Prostate gland (tissue), 2 donors: ENCODE measurements at regions not wholly inside any gene's neighbourhood (a gene's known extent, or its start where the extent isn't known, plus 50 kb on each side); places are given as distances from the start of the nearest gene placed in this dataset.

Experiments
- DNase-seq: peaks from one replicate; pipeline ENCODE4 v3.0.0-alpha.2; 2019; ENCODE audit warnings: low spot score
- H3K27ac ChIP-seq, 2 donors: fragments of 200-600 bp; sonication (generic); 2 replicates each; pipeline ENCODE4 v1.5.1; 2017 to 2019
- H3K27me3 ChIP-seq: fragments of 200-600 bp; sonication (generic); replicated peaks from 2 replicates; pipeline ENCODE4 v1.5.1; 2019; ENCODE audit not compliant: insufficient read depth
- H3K36me3 ChIP-seq, 2 donors: fragments of 200-600 bp; sonication (generic); 1 replicate in 1 of 2; 2 replicates in 1 of 2; pipeline versions ENCODE4 v1.5.1 to v1.8.1; 2017 to 2019
- H3K4me1 ChIP-seq: fragments of 200-600 bp; sonication (generic); replicated peaks from 2 replicates; pipeline ENCODE4 v1.5.1; 2019
- H3K4me3 ChIP-seq, 2 donors: fragments of 200-600 bp; sonication (generic); 2 replicates each; pipeline ENCODE4 v1.5.1; 2017 to 2019
- H3K9me3 ChIP-seq: fragments of 200-600 bp; sonication (generic); 2 replicates; pipeline ENCODE4 v1.5.1; 2017
- POLR2A ChIP-seq: fragments of 450-650 bp; IDR thresholded peaks from one replicate; pipeline ENCODE4 v1.6.1; 2016; ENCODE audit warnings: antibody characterized with exemption, mild to moderate bottlenecking
- POLR2AphosphoS5 ChIP-seq: sonication (generic); formaldehyde crosslinking; IDR thresholded peaks from one replicate; pipeline ENCODE4 v1.6.1; 2017; ENCODE audit warnings: antibody characterized with exemption
- WGBS: methylation state at CpG from one replicate; pipeline ENCODE4 v1.1.5; 2018; 5-methylcytosine and 5-hydroxymethylcytosine counted together
- intact Hi-C: fragments of 100-400 bp; cut with DNase I; formaldehyde crosslinking; loops from one replicate; pipeline ENCODE4 v1.14.2; 2022
- TF ChIP-seq, protein P1 (sequence below), 4 experiments: fragments of 200-600 bp in 2 of 4; fragments of 450-650 bp in 2 of 4; sonication (generic) in 2 of 4; IDR thresholded peaks; 1 replicate in 3 of 4; 2 replicates in 1 of 4; pipeline ENCODE4 v1.5.1; 2016 to 2019; ENCODE audit warnings: antibody characterized with exemption in 4 of 4, mild to moderate bottlenecking in 2 of 4, moderate library complexity in 2 of 4

DNA sequence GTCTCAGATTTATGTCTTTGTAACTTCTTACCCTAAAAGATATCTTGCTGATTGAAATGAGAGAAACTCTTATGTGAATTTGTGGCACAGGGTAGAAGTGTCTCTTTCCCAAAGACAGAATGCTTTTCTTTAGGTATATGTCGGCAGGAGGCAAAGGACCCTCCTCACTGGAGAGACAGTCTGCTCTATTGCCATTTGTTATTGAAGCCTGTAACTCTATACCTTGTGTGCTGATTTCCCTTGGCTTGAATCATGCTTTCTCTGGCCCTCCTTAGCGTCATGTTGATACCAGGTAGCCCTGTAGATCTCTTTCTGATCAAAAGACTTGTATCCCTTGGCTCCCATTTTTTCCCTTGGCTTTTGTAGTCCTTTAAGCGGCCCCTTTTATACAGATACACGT lies 284.3 kb downstream of the CXXC4 start:
- 65% methylated on average over 4 of the region's 4 CpGs for WGBS
- no peak for TF ChIP-seq POLR2AphosphoS5
- TF ChIP-seq POLR2A = no peak
- TF ChIP-seq, protein P1, sequence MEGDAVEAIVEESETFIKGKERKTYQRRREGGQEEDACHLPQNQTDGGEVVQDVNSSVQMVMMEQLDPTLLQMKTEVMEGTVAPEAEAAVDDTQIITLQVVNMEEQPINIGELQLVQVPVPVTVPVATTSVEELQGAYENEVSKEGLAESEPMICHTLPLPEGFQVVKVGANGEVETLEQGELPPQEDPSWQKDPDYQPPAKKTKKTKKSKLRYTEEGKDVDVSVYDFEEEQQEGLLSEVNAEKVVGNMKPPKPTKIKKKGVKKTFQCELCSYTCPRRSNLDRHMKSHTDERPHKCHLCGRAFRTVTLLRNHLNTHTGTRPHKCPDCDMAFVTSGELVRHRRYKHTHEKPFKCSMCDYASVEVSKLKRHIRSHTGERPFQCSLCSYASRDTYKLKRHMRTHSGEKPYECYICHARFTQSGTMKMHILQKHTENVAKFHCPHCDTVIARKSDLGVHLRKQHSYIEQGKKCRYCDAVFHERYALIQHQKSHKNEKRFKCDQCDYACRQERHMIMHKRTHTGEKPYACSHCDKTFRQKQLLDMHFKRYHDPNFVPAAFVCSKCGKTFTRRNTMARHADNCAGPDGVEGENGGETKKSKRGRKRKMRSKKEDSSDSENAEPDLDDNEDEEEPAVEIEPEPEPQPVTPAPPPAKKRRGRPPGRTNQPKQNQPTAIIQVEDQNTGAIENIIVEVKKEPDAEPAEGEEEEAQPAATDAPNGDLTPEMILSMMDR (IDR thresholded peaks at IDR 0.05) = no peak

DNA sequence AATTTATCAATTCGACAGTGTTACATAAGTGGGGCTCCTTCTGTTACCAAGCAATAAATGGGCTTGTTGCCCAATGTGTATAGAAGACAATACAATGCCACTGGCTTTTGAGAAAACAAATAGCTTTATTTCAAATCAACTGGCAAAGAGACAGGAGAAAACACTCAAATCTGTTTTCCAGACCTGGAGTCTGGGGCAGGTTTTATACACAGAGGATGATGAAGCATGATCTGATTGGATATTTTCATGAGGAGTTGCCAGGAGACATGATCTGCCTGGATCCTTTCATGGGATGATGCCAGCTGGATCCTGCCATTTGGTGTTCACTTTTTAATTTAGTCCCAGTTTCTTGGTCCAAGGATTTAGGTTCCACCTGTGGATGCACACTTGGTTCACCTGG lies 287.9 kb downstream of the CXXC4 start:
- Histone ChIP-seq H3K4me1 (no peaks in the 10 kb centered on the region), H3K4me3 (no peak overlapping the region), H3K9me3 (no peaks in the 10 kb centered on the region), H3K36me3 (no peaks in the 10 kb centered on the region), H3K27me3 (no peaks in the 10 kb centered on the region), H3K27ac (no peak overlapping the region)
- intact Hi-C loops = no loop called here
- WGBS = 50% methylated on average over 1 of the region's 1 CpG
- TF ChIP-seq POLR2AphosphoS5 (no peak), POLR2A (no peak)
- TF ChIP-seq, protein P1 (IDR thresholded peaks at IDR 0.05) = no peak
- DNase-seq = no peak

More for the DNA sequence above, 284.3 kb downstream of the CXXC4 start:
- H3K36me3 ChIP-seq = no peaks in the 10 kb centered on the region
- H3K4me1 ChIP-seq = no peaks in the 10 kb centered on the region
- H3K27ac ChIP-seq = no peak overlapping the region
- H3K4me3 ChIP-seq = no peak overlapping the region
- H3K27me3 ChIP-seq = no peaks in the 10 kb centered on the region
- intact Hi-C loops = no loop called here
- H3K9me3 ChIP-seq = no peaks in the 10 kb centered on the region
- DNase-seq = no peak

DNA sequence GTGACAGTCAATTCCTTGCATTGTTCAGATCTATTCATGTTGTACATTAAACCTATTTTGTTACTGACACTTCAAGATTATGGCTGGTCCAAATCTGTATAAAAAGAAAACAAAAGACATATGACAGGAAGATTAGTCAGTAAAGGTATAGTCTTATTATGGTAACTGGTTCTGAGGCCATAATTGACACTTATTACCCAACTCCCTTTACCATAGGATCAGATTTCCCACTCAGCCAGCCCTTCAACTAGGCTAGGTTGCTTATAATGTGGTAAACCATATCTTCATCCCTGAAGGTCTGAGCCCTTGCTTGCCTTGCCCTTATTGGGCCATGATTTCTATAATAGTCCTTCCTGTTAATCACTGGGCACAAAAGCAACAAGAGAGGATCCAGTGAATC lies 289.6 kb downstream of the CXXC4 start:
- H3K27ac ChIP-seq = no peak overlapping the region
- H3K4me1 ChIP-seq = no peaks in the 10 kb centered on the region
- no peaks in the 10 kb centered on the region for H3K27me3 ChIP-seq
- H3K9me3 ChIP-seq = no peaks in the 10 kb centered on the region
- H3K36me3 ChIP-seq = no peaks in the 10 kb centered on the region
- H3K4me3 ChIP-seq = no peak overlapping the region
- intact Hi-C loops = no loop called here
- no peak for DNase-seq
- no peak for TF ChIP-seq POLR2AphosphoS5
- no peak for TF ChIP-seq POLR2A
- TF ChIP-seq, protein P1 (IDR thresholded peaks at IDR 0.05) = no peak

DNA sequence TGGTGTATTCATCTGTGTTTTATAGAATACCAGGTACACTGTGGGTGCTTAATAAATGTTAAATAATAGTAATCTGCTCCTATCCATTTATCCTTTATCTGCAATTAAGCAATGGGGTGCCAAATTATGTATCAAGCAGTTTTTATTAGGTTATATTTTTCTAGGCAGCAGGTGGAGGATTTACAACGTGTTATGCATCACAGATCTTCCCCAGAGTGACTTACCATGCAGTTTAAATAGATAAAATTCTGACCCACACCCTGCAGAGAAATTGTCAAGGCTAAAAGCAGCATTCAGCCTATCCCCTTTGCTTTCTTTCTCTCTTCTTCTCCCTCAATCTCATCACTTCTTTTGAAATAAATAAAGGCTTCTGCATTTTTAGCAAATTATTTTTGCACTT lies 306.4 kb downstream of the CXXC4 start:
- no peaks in the 10 kb centered on the region for H3K4me1 ChIP-seq
- no peaks in the 10 kb centered on the region for H3K9me3 ChIP-seq
- no peak for DNase-seq
- TF ChIP-seq, protein P1 (IDR thresholded peaks at IDR 0.05) = no peak
- TF ChIP-seq POLR2AphosphoS5 = no peak
- no peak for TF ChIP-seq POLR2A
- H3K27me3 ChIP-seq = no peaks in the 10 kb centered on the region
- no peaks in the 10 kb centered on the region for H3K36me3 ChIP-seq
- H3K27ac ChIP-seq = no peak overlapping the region
- WGBS = 18% methylated on average over 1 of the region's 1 CpG
- intact Hi-C loops = no loop called here
- no peak overlapping the region for H3K4me3 ChIP-seq

DNA sequence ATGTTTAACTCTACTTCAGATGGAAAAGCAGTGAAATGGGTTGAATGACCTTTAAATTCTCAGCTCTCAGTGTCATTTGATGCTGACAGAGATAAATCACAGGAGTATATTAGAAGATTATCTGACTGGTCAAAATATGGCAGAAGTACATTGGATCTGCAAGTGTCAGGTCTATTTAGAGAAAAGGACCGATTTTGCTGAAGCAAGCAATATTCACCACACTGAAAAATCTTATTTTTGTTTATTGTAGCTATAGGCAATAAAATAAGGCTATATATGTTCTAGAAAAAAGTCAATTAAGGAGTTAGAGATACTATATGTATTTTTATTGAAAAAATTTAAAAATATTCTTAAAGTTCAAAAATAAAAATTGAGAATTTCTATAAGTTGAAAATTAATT lies 325.3 kb downstream of the CXXC4 start:
- 89% methylated on average over 1 of the region's 1 CpG for WGBS
- no peak for DNase-seq
- Histone ChIP-seq H3K27me3 (no peaks in the 10 kb centered on the region), H3K4me1 (no peaks in the 10 kb centered on the region), H3K9me3 (no peaks in the 10 kb centered on the region), H3K36me3 (no peaks in the 10 kb centered on the region), H3K27ac (no peak overlapping the region), H3K4me3 (no peak overlapping the region)
- intact Hi-C loops = no loop called here
- TF ChIP-seq POLR2A (no peak), POLR2AphosphoS5 (no peak)
- TF ChIP-seq, protein P1 (IDR thresholded peaks at IDR 0.05) = no peak
